NCI-H2227 treated with DMSO at 0.1 percent for 48 hours (cell line): ENCODE measurements at regions not wholly inside any gene's neighbourhood (a gene's known extent, or its start where the extent isn't known, plus 50 kb on each side); places are given as distances from the start of the nearest gene placed in this dataset.

Source experiments
- DNase-seq: peaks from one replicate; lab custom pipeline; 2025; lab: John Stamatoyannopoulos, UW

DNA sequence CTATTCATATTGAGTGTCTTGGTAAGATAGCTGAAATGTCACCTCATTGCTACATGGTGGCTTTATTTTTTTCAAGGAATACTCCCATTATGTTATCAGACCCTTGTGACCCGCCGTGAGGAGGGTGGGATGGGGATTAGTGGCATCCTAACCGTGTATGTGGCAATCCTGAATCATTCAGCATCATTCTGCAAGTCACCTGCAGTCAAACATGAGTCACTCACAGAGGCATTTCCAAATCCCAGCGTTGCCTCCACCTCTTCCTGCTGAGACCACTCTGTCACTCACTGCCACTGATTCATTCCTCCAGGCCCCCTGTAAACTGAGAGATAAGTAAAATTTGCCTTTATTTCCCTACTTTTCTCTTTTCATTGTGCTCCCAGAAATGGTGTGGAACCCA, 307.4 kb upstream of the KLHL29 start:
- DNase-seq: no peak

GRCh38 chr2:23078784-23079434, 306.1 kb upstream of the KLHL29 start:
- DNase-seq: no peak

DNA sequence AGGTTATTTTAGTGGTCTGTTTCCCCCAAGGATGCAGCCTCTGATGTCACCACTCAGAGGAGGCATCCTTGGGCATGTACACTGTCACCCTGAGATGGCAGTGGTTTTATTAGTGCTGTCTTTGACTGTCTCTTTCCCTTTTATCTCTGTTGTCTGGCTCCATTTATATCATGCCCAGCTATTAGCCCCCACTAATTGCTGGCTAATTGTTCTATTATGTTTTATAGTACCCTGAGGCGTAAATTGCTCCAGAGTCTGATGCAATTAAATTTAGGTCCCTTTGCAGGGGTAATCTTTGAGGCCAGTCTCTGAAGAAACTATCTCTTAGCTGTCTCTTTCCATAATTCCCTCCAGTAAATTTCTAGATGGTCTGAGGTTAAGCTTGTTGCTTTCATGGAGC, 301.0 kb upstream of the KLHL29 start:
- DNase-seq: no peak

GRCh38 chr2:23091019-23091418, 294.0 kb upstream of the KLHL29 start:
- DNase-seq: no peak

- DNase-seq: no peak
Measured at GRCh38 chr2:23091900-23092299, 293.1 kb upstream of the KLHL29 start.

DNA sequence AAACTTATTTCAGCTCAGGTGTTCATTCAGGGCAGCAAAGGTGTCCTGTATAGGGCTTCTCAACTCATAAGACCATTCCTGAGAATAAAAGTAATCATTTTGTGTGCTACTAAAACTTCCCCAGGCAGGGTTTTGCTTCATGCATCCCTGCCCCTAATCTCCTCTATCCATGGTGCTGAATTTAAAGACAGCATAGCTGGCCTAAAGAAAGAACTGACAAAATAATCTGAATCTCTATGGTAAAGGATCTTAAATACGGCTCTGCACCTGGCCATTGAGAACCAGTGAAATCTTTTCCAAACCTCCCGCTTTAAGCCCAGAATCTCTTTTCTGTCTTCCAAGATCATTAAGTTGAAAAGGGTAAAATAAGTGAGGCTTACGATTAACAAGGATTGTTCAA, 292.1 kb upstream of the KLHL29 start:
- DNase-seq: no peak

- peak; percentile 2 for DNase-seq
Measured at GRCh38 chr2:23093513-23093912, 291.5 kb upstream of the KLHL29 start.

- DNase-seq: no peak
Measured at GRCh38 chr2:23096906-23097602, 287.9 kb upstream of the KLHL29 start.

DNA sequence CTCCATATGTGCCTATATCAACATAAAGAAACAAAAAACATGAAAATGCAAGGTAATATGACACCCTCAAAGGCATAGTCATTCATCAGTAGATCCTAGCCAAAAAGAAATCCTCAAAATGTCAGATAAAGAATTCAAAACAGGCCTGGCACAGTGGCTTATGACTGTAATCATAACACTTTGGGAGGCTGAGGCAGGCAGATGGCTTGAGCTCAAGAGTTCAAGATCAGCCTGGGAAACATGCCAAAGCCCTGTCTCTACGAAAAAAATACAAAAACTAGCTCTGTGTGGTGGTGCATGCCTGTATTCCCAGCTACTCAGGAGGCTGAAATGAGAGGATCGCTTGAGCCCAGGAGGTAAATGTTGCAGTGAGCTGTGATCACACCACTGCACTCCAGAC, 284.6 kb upstream of the KLHL29 start:
- DNase-seq: no peak

GRCh38 chr2:23106242-23106785, 278.7 kb upstream of the KLHL29 start:
- DNase-seq: no peak

DNA sequence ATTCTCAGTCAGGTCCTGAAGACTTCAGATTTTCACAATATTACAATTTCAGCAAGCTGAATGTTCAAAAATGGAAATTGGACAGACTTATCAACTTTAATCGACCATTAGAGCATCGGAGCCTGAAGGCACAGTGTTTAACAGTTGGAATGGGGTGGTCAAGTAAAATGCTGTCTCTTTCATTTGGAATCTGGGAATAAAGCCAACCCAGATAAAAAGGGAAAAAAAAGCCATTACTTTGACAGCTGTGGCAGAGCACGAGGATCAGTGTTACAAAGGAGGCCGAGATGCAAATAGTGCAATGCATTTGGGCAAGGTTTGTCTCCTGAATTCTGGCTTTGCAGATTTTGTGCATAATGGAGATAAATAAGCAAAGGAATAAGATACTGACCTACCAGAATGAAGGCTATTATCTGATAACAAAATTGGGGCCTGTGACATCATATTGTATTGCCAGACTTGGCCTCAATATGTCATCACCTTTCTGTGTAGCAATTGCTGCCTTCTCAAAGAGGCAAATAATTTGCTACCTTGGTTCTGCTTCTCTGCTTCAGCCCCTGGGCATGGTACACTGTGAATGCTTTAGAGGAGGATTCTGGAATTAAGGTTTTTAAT, 277.5 kb upstream of the KLHL29 start:
- no peak for DNase-seq

DNA sequence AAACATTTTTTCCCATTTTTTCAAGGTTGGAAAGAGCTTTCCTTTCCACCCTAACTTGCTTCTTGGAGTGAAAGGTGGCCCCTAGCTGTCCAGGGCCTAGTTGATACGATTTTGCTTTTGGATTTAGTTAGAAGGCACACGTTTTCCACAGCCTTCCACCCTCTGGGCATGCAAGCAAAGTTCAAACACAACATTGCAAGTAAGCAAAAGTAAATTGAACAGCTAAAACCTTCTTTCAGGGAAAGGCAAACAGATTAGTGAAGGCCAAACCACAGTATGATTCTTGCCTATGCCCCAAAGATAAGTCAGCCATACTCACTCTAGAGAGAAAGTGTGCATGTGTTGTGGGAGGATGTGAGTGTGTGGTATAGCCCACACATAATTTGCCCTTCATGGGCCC, 273.7 kb upstream of the KLHL29 start:
- no peak for DNase-seq

DNA sequence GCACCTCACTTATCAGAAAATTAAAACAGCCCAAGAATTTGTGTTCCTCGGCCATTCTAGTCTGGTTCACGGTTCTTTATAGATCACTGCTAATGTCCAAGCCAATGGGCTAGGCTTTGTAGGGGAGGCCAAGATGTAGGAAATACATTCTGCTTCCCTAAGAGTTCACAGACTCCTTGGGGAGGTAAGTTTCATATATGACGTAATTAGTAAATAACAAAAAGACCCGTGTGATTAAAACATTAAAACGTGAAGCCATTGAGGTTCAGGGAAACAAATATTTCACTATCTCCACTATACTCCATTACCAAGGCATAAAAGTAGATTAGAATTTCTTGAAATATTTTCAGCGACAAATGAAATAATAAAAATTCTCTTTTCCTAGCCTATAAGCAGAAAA, 272.5 kb upstream of the KLHL29 start:
- no peak for DNase-seq

- no peak for DNase-seq
Measured at GRCh38 chr2:23114299-23114698, 270.7 kb upstream of the KLHL29 start.

DNA sequence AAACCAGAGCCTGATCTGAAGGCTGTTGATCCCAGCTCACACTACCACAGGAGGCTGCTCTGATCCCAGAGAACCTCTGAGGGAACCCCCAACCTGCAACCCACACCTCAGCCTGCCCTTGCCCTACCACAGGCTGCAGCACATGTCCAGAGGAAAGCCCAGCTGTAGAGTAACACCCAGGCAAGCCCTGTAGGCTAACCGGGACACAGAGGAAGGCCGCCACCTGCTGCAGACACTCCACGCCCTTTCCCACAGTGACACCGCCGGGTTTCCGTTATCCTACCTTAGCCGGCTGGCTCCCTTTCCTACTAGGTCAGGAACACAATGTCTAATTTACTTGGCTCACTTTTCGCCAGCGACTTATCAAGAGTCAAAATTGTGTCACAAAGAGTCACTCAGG, 266.7 kb upstream of the KLHL29 start:
- no peak for DNase-seq

DNA sequence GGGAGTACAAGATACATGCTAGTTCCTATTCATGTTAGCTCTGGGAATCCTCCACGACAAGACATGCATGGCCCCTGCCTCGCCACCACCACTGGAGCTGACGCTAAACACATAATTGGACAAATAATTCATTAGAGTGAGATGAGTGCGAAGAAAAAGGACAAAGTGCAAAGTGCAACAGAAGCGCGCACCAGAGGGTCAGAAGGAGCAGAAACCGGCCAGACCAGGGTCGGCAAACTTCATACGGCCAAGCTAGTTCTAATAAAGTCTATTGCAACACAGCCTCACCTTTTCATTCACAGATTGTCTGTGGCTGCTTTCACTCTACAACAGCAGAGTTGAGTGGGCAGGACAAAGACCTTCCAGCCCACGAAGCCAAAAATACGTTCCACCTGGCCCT, 266.1 kb upstream of the KLHL29 start:
- DNase-seq: no peak

DNA sequence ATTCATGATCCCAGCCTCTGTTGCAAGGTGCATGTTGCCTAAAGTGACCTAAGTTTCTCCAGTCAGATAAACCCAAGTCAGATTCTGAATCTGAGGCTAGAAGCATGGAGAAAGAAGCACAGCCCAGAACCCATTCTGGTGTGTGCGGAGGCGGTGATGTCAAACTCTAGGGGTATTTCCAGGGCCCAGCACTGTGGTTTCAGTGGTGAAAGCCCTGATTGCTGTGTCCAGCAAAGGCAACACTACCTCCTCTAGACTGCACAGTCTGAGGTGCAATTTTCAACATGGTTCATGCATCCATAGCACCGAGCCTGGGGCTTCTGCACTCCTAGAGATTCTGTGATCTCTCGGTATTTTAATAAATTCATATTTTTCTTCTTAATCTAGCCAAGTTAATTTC, 264.8 kb upstream of the KLHL29 start:
- DNase-seq: no peak

- no peak for DNase-seq
Measured at GRCh38 chr2:23121968-23122648, 262.9 kb upstream of the KLHL29 start.

DNA sequence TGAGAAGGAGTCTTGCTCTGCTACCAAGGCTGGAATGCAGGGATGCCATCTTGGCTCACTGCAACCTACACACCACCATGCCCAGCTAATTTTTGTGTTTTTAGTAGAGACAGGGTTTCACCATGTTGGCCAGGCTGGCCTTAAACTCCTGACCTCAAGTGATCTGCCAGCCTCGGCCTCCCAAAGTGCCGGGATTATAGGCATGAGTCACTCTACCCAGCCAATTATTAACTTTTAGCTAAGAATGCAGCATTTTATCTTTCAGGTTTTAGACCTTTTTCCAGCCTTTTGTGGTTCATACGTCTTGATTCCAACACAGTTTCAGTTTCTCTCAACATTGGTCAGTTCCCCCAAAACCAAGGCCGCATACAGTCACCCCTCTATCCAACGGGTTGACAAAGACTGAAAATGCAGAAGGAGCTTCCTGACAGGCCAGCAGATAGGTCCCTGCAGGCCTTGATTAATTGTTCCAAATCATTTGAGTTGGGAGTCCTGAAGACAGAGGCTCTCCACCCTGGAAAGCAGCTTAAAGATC, 262.2 kb upstream of the KLHL29 start:
- DNase-seq: no peak

- no peak for DNase-seq
Measured at GRCh38 chr2:23123686-23124085, 261.3 kb upstream of the KLHL29 start.

DNA sequence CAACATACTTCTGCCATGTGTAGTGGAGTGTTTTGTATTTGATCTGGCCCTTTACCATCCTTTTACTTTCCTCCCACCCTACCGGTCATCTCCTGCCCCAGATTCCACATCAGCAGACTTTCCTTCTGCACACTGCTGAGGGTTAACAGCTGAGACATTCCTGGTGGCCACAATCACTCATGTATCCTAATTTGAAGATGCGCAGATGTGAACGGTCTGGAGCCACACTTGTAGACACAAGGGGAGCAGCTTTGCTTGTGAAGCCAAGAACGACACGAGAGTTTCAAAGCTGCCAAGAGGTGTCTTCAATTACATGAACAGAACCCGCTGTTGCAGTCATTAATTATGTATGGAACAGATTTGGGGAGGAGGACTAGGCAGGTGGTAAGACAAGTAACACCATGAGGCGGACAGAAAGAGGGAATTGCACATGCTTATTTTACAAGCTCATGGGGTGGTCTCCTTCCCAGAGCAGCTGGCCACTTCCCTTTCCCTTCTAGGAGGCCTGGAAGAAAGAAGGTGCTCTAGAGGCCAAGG, 260.7 kb upstream of the KLHL29 start:
- DNase-seq: no peak

DNA sequence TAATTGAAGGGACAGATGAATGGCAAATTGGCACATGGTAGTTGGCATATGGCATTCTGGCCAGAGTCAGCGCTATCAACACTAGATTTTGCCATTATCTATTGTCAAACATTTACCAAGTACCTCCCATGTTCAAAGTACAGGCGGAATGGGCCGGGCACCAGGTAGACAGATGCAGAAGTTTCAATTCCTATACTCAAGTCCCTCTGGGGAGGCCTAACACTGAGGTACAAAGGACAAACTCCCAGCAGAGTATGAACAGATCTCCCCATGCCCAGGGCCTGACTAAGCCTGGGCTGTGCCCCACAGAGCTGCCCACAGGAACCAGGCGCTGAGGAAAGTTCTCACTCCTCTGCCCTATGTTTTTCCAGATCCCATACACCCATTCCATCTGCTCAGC, 257.5 kb upstream of the KLHL29 start:
- DNase-seq: no peak
